ENCODE measurements at regions not wholly inside any gene's neighbourhood (a gene's known extent, or its start where the extent isn't known, plus 50 kb on each side); places are given as distances from the start of the nearest gene placed in this dataset.

GRCh38 chr5:88666761-88667495, 216.1 kb downstream of the MEF2C start:
- H3K27me3 ChIP-seq (ENCODE audit: insufficient read depth, low read length): peaks cover 100% of the 10 kb centered on the region
- H3K4me3 ChIP-seq (ENCODE audit: low read length): peak overlapping the region; percentile 62
- peaks cover 57% of the 10 kb centered on the region for H3K4me1 ChIP-seq (ENCODE audit: insufficient read depth, low read length)
- no peaks in the 10 kb centered on the region for H3K9me3 ChIP-seq (ENCODE audit: insufficient read depth, low read depth, low read length)
- H3K27ac ChIP-seq (ENCODE audit: low read length): no peak overlapping the region
- H3K9ac ChIP-seq (ENCODE audit: low read depth, low read length): peak overlapping the region; percentile 42; the same call in 1 of the 2 replicates
- no peaks in the 10 kb centered on the region for H3K36me3 ChIP-seq (ENCODE audit: insufficient read depth, low read depth, low read length)

- no peaks in the 10 kb centered on the region for H3K9me3 ChIP-seq (ENCODE audit: insufficient read depth, low read depth, low read length)
- H3K4me3 ChIP-seq (ENCODE audit: low read length): peak overlapping the region; percentile 62
- H3K4me1 ChIP-seq (ENCODE audit: insufficient read depth, low read length): peaks cover 53% of the 10 kb centered on the region
- H3K9ac ChIP-seq (ENCODE audit: low read depth, low read length): no peak overlapping the region
- no peaks in the 10 kb centered on the region for H3K36me3 ChIP-seq (ENCODE audit: insufficient read depth, low read depth, low read length)
- no peak overlapping the region for H3K27ac ChIP-seq (ENCODE audit: low read length)
- peaks cover 97% of the 10 kb centered on the region for H3K27me3 ChIP-seq (ENCODE audit: insufficient read depth, low read length)
Measured at GRCh38 chr5:88665750-88666215, 217.2 kb downstream of the MEF2C start.

- H3K27me3 ChIP-seq (ENCODE audit: insufficient read depth, low read length): peaks cover 96% of the 10 kb centered on the region
Measured at GRCh38 chr5:88664645-88665044, 218.3 kb downstream of the MEF2C start.

GRCh38 chr5:88663793-88664216, 219.2 kb downstream of the MEF2C start:
- Histone ChIP-seq H3K9me3 (ENCODE audit: insufficient read depth, low read depth, low read length) (no peaks in the 10 kb centered on the region), H3K4me3 (ENCODE audit: low read length) (peak overlapping the region; percentile 29; the same call in 1 of the 2 replicates), H3K9ac (ENCODE audit: low read depth, low read length) (no peak overlapping the region), H3K4me1 (ENCODE audit: insufficient read depth, low read length) (peaks cover 64% of the 10 kb centered on the region), H3K27ac (ENCODE audit: low read length) (no peak overlapping the region), H3K27me3 (ENCODE audit: insufficient read depth, low read length) (peaks cover 96% of the 10 kb centered on the region), H3K36me3 (ENCODE audit: insufficient read depth, low read depth, low read length) (no peaks in the 10 kb centered on the region)

More at GRCh38 chr5:88664645-88665044, 218.3 kb downstream of the MEF2C start:
- Histone ChIP-seq H3K4me1 (ENCODE audit: insufficient read depth, low read length) (peaks cover 56% of the 10 kb centered on the region), H3K9me3 (ENCODE audit: insufficient read depth, low read depth, low read length) (no peaks in the 10 kb centered on the region), H3K9ac (ENCODE audit: low read depth, low read length) (no peak overlapping the region), H3K36me3 (ENCODE audit: insufficient read depth, low read depth, low read length) (no peaks in the 10 kb centered on the region), H3K27ac (ENCODE audit: low read length) (no peak overlapping the region), H3K4me3 (ENCODE audit: low read length) (peak overlapping the region; percentile 6; the same call in 1 of the 2 replicates)

- H3K27me3 ChIP-seq (ENCODE audit: insufficient read depth, low read length): peaks cover 96% of the 10 kb centered on the region
- H3K36me3 ChIP-seq (ENCODE audit: insufficient read depth, low read depth, low read length): no peaks in the 10 kb centered on the region
- H3K9me3 ChIP-seq (ENCODE audit: insufficient read depth, low read depth, low read length): no peaks in the 10 kb centered on the region
- H3K4me3 ChIP-seq (ENCODE audit: low read length): no peak overlapping the region
- H3K4me1 ChIP-seq (ENCODE audit: insufficient read depth, low read length): peaks cover 58% of the 10 kb centered on the region
- no peak overlapping the region for H3K27ac ChIP-seq (ENCODE audit: low read length)
- no peak overlapping the region for H3K9ac ChIP-seq (ENCODE audit: low read depth, low read length)
Measured at GRCh38 chr5:88662846-88663245, 220.1 kb downstream of the MEF2C start.

- no peak overlapping the region for H3K9ac ChIP-seq (ENCODE audit: low read depth, low read length)
- no peaks in the 10 kb centered on the region for H3K36me3 ChIP-seq (ENCODE audit: insufficient read depth, low read depth, low read length)
- no peak overlapping the region for H3K27ac ChIP-seq (ENCODE audit: low read length)
- peaks cover 55% of the 10 kb centered on the region for H3K4me1 ChIP-seq (ENCODE audit: insufficient read depth, low read length)
- no peaks in the 10 kb centered on the region for H3K9me3 ChIP-seq (ENCODE audit: insufficient read depth, low read depth, low read length)
- H3K4me3 ChIP-seq (ENCODE audit: low read length): peak overlapping the region; percentile 60
- peaks cover 95% of the 10 kb centered on the region for H3K27me3 ChIP-seq (ENCODE audit: insufficient read depth, low read length)
Measured at GRCh38 chr5:88661806-88662207, 221.2 kb downstream of the MEF2C start.

GRCh38 chr5:88660947-88661805, 221.8 kb downstream of the MEF2C start:
- no peak overlapping the region for H3K9ac ChIP-seq (ENCODE audit: low read depth, low read length)
- peaks cover 49% of the 10 kb centered on the region for H3K4me1 ChIP-seq (ENCODE audit: insufficient read depth, low read length)
- peaks cover 89% of the 10 kb centered on the region for H3K27me3 ChIP-seq (ENCODE audit: insufficient read depth, low read length)
- H3K36me3 ChIP-seq (ENCODE audit: insufficient read depth, low read depth, low read length): no peaks in the 10 kb centered on the region
- no peaks in the 10 kb centered on the region for H3K9me3 ChIP-seq (ENCODE audit: insufficient read depth, low read depth, low read length)
- no peak overlapping the region for H3K27ac ChIP-seq (ENCODE audit: low read length)
- H3K4me3 ChIP-seq (ENCODE audit: low read length): peak overlapping the region; percentile 60

- peaks cover 41% of the 10 kb centered on the region for H3K4me1 ChIP-seq (ENCODE audit: insufficient read depth, low read length)
- no peak overlapping the region for H3K9ac ChIP-seq (ENCODE audit: low read depth, low read length)
- no peaks in the 10 kb centered on the region for H3K9me3 ChIP-seq (ENCODE audit: insufficient read depth, low read depth, low read length)
- no peak overlapping the region for H3K27ac ChIP-seq (ENCODE audit: low read length)
- no peaks in the 10 kb centered on the region for H3K36me3 ChIP-seq (ENCODE audit: insufficient read depth, low read depth, low read length)
- H3K4me3 ChIP-seq (ENCODE audit: low read length): peak overlapping the region; percentile 60
- peaks cover 81% of the 10 kb centered on the region for H3K27me3 ChIP-seq (ENCODE audit: insufficient read depth, low read length)
Measured at GRCh38 chr5:88660264-88660946, 222.6 kb downstream of the MEF2C start.

- Histone ChIP-seq H3K4me3 (ENCODE audit: low read length) (peak overlapping the region; percentile 60), H3K36me3 (ENCODE audit: insufficient read depth, low read depth, low read length) (no peaks in the 10 kb centered on the region), H3K27ac (ENCODE audit: low read length) (no peak overlapping the region), H3K9me3 (ENCODE audit: insufficient read depth, low read depth, low read length) (no peaks in the 10 kb centered on the region), H3K9ac (ENCODE audit: low read depth, low read length) (no peak overlapping the region), H3K4me1 (ENCODE audit: insufficient read depth, low read length) (peaks cover 36% of the 10 kb centered on the region), H3K27me3 (ENCODE audit: insufficient read depth, low read length) (peaks cover 74% of the 10 kb centered on the region)
Measured at GRCh38 chr5:88659529-88660263, 223.3 kb downstream of the MEF2C start.

GRCh38 chr5:88658886-88659285, 224.1 kb downstream of the MEF2C start:
- Histone ChIP-seq H3K27ac (ENCODE audit: low read length) (no peak overlapping the region), H3K9ac (ENCODE audit: low read depth, low read length) (no peak overlapping the region), H3K9me3 (ENCODE audit: insufficient read depth, low read depth, low read length) (no peaks in the 10 kb centered on the region), H3K27me3 (ENCODE audit: insufficient read depth, low read length) (peaks cover 66% of the 10 kb centered on the region), H3K36me3 (ENCODE audit: insufficient read depth, low read depth, low read length) (no peaks in the 10 kb centered on the region), H3K4me3 (ENCODE audit: low read length) (peak overlapping the region; percentile 60), H3K4me1 (ENCODE audit: insufficient read depth, low read length) (peaks cover 33% of the 10 kb centered on the region)

Measured in iPS-20b (cell line).